SK-N-SH treated with all-trans-retinoic acid at 6 μM for 48 hours (cell line): ENCODE measurements at regions not wholly inside any gene's neighbourhood (a gene's known extent, or its start where the extent isn't known, plus 50 kb on each side); places are given as distances from the start of the nearest gene placed in this dataset.

Experiments used
- ATAC-seq: fragments of 200-7000 bp; cut with Tn5 transposase; 3 replicates; pipeline ENCODE4 v1.9.1; 2020; ENCODE audit warnings: mild to moderate bottlenecking, moderate library complexity
- ARNTL ChIP-seq: fragments of 450-650 bp; formaldehyde crosslinking; IDR thresholded peaks from 2 replicates; pipeline ENCODE4 v1.5.0; 2020; ENCODE audit warnings: low read depth, mild to moderate bottlenecking, moderate library complexity, borderline replicate concordance
- BACH2 ChIP-seq: fragments of 250-450 bp; sonication (Bioruptor Pico); IDR thresholded peaks from 2 replicates; pipeline ENCODE4 v1.9.0; 2021; ENCODE audit warnings: mild to moderate bottlenecking, borderline replicate concordance
- CSDC2 ChIP-seq: fragments of 250-450 bp; sonication (Bioruptor Pico); IDR thresholded peaks from 2 replicates; pipeline ENCODE4 v1.5.0; 2020; ENCODE audit warnings: mild to moderate bottlenecking, moderate library complexity
- GLIS3 ChIP-seq: fragments of 250-450 bp; sonication (Bioruptor Pico); IDR thresholded peaks from 2 replicates; pipeline ENCODE4 v1.5.0; 2020; ENCODE audit warnings: mild to moderate bottlenecking, moderate library complexity
- ISL1 ChIP-seq: fragments of 250-450 bp; sonication (Bioruptor Pico); IDR thresholded peaks from 2 replicates; pipeline ENCODE4 v2.1.2; 2022; ENCODE audit warnings: mild to moderate bottlenecking, moderate library complexity
- OSR1 ChIP-seq: fragments of 250-450 bp; sonication (Bioruptor Pico); IDR thresholded peaks from 2 replicates; pipeline ENCODE4 v1.8.0; 2022; ENCODE audit warnings: moderate library complexity, mild to moderate bottlenecking, inconsistent platforms
- PATZ1 ChIP-seq: fragments of 250-450 bp; sonication (Bioruptor Pico); IDR thresholded peaks from 2 replicates; pipeline ENCODE4 v1.8.0; 2020; ENCODE audit warnings: mild to moderate bottlenecking, moderate library complexity, borderline replicate concordance
- PPARA ChIP-seq: fragments of 250-450 bp; sonication (Bioruptor Pico); IDR thresholded peaks from 2 replicates; pipeline ENCODE4 v1.5.0; 2020; ENCODE audit warnings: mild to moderate bottlenecking, borderline replicate concordance
- RARB ChIP-seq: fragments of 250-450 bp; sonication (Bioruptor Pico); IDR thresholded peaks from 2 replicates; pipeline ENCODE4 v1.8.0; 2021; ENCODE audit warnings: mild to moderate bottlenecking, moderate library complexity
- SNAI2 ChIP-seq: fragments of 250-450 bp; sonication (Bioruptor Pico); IDR thresholded peaks from 2 replicates; pipeline ENCODE4 v1.5.0; 2020; ENCODE audit warnings: mild to moderate bottlenecking, moderate library complexity
- TCF4 ChIP-seq: fragments of 250-450 bp; sonication (Bioruptor Pico); IDR thresholded peaks from 2 replicates; pipeline ENCODE4 v1.8.0; 2021; ENCODE audit warnings: mild to moderate bottlenecking, moderate library complexity, borderline replicate concordance
- TOX ChIP-seq: fragments of 250-450 bp; sonication (Bioruptor Pico); IDR thresholded peaks from 2 replicates; pipeline ENCODE4 v1.8.0; 2021; ENCODE audit warnings: mild to moderate bottlenecking, moderate library complexity, borderline replicate concordance
- ZC3H10 ChIP-seq: fragments of 250-450 bp; sonication (Bioruptor Pico); IDR thresholded peaks from 2 replicates; pipeline ENCODE4 v1.5.1; 2021; ENCODE audit warnings: mild to moderate bottlenecking, moderate library complexity
- ZFP3 ChIP-seq: fragments of 250-450 bp; sonication (Bioruptor Pico); IDR thresholded peaks from 2 replicates; pipeline ENCODE4 v1.5.0; 2020; ENCODE audit warnings: mild to moderate bottlenecking, moderate library complexity
- ZFP30 ChIP-seq: fragments of 450-650 bp; formaldehyde crosslinking; IDR thresholded peaks from 2 replicates; pipeline ENCODE4 v1.5.0; 2022; ENCODE audit warnings: mild to moderate bottlenecking, moderate library complexity
- ZNF565 ChIP-seq: fragments of 450-650 bp; formaldehyde crosslinking; conservative IDR thresholded peaks from 2 replicates; pipeline ENCODE4 v1.5.0; 2020; ENCODE audit warnings: low read depth, mild to moderate bottlenecking, moderate library complexity
- ZNF70 ChIP-seq: fragments of 450-650 bp; formaldehyde crosslinking; IDR thresholded peaks from 2 replicates; pipeline ENCODE4 v1.5.0; 2020; ENCODE audit warnings: mild to moderate bottlenecking, moderate library complexity
- TF ChIP-seq, protein P1 (sequence below): fragments of 250-450 bp; sonication (Bioruptor Pico); IDR thresholded peaks from 2 replicates; pipeline ENCODE4 v1.5.1; 2020; ENCODE audit warnings: low read depth, mild to moderate bottlenecking, moderate library complexity
- TF ChIP-seq, protein P2 (sequence below): fragments of 250-450 bp; sonication (Bioruptor Pico); IDR thresholded peaks from 2 replicates; pipeline ENCODE4 v1.5.0; 2020; ENCODE audit warnings: mild to moderate bottlenecking, moderate library complexity
- TF ChIP-seq, protein P3 (sequence below): fragments of 250-450 bp; sonication (Bioruptor Pico); IDR thresholded peaks from 2 replicates; pipeline ENCODE4 v1.8.0; 2021; ENCODE audit warnings: low read depth, mild to moderate bottlenecking, moderate library complexity, borderline replicate concordance

DNA sequence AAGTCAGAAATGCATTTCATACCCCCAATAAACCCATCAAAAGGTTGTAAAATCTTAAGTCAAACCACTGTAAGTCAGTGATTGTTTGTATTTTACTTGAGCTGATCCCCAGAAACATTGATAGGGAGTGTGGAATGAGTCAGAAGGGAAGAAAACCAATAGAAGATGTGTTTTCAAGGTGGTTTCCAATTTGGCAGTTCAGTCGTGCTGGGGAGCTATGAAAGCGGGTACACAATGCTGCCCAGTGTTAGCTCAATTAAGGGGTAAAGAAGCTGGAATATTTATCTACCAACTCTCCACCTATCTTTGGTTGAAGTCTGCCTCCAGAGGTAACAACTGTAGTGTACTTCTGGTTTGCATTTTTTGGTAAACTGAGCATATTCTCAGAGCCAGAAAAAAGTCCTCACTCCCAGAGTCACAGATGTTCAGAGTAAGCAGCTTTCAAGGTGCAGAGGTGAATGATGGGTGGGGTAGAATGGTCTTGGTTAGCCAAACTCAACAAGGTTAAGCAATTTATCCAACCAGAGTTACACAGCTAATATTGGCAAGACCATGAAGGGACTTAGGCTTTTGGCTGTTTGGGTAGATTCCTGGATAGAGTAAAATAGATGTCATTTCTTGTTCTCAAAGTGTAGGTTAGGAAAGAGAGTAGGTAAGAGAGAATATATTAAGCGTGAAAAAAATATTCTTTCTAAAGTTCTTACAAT is 202.9 kb upstream of the ADGRL2 start:
- ATAC-seq, result no peak
- TF ChIP-seq PATZ1, result no peak
- TF ChIP-seq ZFP3 (CRISPR knock-in tag), result no peak
- TF ChIP-seq, protein P1, sequence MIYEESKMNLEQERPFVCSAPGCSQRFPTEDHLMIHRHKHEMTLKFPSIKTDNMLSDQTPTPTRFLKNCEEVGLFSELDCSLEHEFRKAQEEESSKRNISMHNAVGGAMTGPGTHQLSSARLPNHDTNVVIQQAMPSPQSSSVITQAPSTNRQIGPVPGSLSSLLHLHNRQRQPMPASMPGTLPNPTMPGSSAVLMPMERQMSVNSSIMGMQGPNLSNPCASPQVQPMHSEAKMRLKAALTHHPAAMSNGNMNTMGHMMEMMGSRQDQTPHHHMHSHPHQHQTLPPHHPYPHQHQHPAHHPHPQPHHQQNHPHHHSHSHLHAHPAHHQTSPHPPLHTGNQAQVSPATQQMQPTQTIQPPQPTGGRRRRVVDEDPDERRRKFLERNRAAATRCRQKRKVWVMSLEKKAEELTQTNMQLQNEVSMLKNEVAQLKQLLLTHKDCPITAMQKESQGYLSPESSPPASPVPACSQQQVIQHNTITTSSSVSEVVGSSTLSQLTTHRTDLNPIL (CRISPR knock-in tag), result no peak
- TF ChIP-seq SNAI2 (CRISPR knock-in tag), result no peak
- TF ChIP-seq PPARA, result no peak
- TF ChIP-seq TCF4 (CRISPR knock-in tag), result no peak
- no peak for TF ChIP-seq GLIS3 (CRISPR knock-in tag)
- no peak for TF ChIP-seq ZC3H10
- TF ChIP-seq RARB (CRISPR knock-in tag), result no peak
- TF ChIP-seq OSR1 (CRISPR knock-in tag), result no peak
- no peak for TF ChIP-seq CSDC2
- no peak for TF ChIP-seq ZFP30 (CRISPR knock-in tag)
- no peak for TF ChIP-seq TOX (CRISPR knock-in tag)
- TF ChIP-seq BACH2 (CRISPR knock-in tag), result no peak

GRCh38 chr1:81596341-81596740 is 204.4 kb upstream of the ADGRL2 start:
- ATAC-seq, result no peak
- no peak for TF ChIP-seq ARNTL (CRISPR knock-in tag)
- TF ChIP-seq ZNF565, result no peak
- TF ChIP-seq TCF4 (CRISPR knock-in tag), result no peak
- TF ChIP-seq PPARA, result no peak
- no peak for TF ChIP-seq ZC3H10
- TF ChIP-seq, protein P2, sequence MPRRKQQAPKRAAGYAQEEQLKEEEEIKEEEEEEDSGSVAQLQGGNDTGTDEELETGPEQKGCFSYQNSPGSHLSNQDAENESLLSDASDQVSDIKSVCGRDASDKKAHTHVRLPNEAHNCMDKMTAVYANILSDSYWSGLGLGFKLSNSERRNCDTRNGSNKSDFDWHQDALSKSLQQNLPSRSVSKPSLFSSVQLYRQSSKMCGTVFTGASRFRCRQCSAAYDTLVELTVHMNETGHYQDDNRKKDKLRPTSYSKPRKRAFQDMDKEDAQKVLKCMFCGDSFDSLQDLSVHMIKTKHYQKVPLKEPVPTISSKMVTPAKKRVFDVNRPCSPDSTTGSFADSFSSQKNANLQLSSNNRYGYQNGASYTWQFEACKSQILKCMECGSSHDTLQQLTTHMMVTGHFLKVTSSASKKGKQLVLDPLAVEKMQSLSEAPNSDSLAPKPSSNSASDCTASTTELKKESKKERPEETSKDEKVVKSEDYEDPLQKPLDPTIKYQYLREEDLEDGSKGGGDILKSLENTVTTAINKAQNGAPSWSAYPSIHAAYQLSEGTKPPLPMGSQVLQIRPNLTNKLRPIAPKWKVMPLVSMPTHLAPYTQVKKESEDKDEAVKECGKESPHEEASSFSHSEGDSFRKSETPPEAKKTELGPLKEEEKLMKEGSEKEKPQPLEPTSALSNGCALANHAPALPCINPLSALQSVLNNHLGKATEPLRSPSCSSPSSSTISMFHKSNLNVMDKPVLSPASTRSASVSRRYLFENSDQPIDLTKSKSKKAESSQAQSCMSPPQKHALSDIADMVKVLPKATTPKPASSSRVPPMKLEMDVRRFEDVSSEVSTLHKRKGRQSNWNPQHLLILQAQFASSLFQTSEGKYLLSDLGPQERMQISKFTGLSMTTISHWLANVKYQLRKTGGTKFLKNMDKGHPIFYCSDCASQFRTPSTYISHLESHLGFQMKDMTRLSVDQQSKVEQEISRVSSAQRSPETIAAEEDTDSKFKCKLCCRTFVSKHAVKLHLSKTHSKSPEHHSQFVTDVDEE, result no peak
- TF ChIP-seq GLIS3 (CRISPR knock-in tag), result no peak
- TF ChIP-seq, protein P1 (CRISPR knock-in tag), result no peak
- TF ChIP-seq TOX (CRISPR knock-in tag), result no peak
- no peak for TF ChIP-seq PATZ1
- TF ChIP-seq CSDC2, result no peak

GRCh38 chr1:81594206-81594605 is 206.5 kb upstream of the ADGRL2 start:
- ATAC-seq, result no peak
- TF ChIP-seq SNAI2 (CRISPR knock-in tag) (no peak), BACH2 (CRISPR knock-in tag) (no peak), PPARA (no peak), ZC3H10 (no peak), PATZ1 (no peak), TOX (CRISPR knock-in tag) (no peak), ZFP30 (CRISPR knock-in tag) (no peak), ZNF70 (CRISPR knock-in tag) (no peak), ARNTL (CRISPR knock-in tag) (no peak), ISL1 (no peak), RARB (CRISPR knock-in tag) (no peak), OSR1 (CRISPR knock-in tag) (no peak)
- TF ChIP-seq, protein P2, result no peak
- TF ChIP-seq, protein P3, sequence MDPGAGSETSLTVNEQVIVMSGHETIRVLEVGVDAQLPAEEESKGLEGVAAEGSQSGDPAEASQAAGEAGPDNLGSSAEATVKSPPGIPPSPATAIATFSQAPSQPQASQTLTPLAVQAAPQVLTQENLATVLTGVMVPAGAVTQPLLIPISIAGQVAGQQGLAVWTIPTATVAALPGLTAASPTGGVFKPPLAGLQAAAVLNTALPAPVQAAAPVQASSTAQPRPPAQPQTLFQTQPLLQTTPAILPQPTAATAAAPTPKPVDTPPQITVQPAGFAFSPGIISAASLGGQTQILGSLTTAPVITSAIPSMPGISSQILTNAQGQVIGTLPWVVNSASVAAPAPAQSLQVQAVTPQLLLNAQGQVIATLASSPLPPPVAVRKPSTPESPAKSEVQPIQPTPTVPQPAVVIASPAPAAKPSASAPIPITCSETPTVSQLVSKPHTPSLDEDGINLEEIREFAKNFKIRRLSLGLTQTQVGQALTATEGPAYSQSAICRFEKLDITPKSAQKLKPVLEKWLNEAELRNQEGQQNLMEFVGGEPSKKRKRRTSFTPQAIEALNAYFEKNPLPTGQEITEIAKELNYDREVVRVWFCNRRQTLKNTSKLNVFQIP (CRISPR knock-in tag), result no peak
